Suprapubic skin (tissue), 3 donors: ENCODE measurements at regions not wholly inside any gene's neighbourhood (a gene's known extent, or its start where the extent isn't known, plus 50 kb on each side); places are given as distances from the start of the nearest gene placed in this dataset.

Source experiments
- CTCF ChIP-seq, 2 donors: fragments of 200-600 bp in 1 of 2; fragments of 450-650 bp in 1 of 2; sonication (generic) in 1 of 2; IDR thresholded peaks; one replicate each; pipeline ENCODE4 v1.5.1; 2016 to 2019; ENCODE audit warnings: antibody characterized with exemption in 2 of 2, mild to moderate bottlenecking in 1 of 2, moderate library complexity in 1 of 2
- POLR2A ChIP-seq, 2 donors: fragments of 450-650 bp; IDR thresholded peaks; one replicate each; pipeline ENCODE4 v1.6.1; 2017; ENCODE audit warnings: antibody characterized with exemption in 2 of 2, mild to moderate bottlenecking in 2 of 2, moderate library complexity in 2 of 2

- TF ChIP-seq CTCF (IDR thresholded peaks at IDR 0.05) (no peak), POLR2A (IDR thresholded peaks at IDR 0.05) (no peak)
Measured at GRCh38 chr7:4331711-4332110, 350.4 kb upstream of the FOXK1 start.
